Activated CD4-positive, alpha-beta T cell treated with anti-CD3 and anti-CD28 coated beads for 36 hours (primary cell): ENCODE measurements at regions not wholly inside any gene's neighbourhood (a gene's known extent, or its start where the extent isn't known, plus 50 kb on each side); places are given as distances from the start of the nearest gene placed in this dataset.
A peak's percentile ranks its signal among the peaks of the same experiment; 100 is the strongest.
"Not testable (repeated sequence)": the region's sequence is repeated elsewhere in the genome, so short reads cannot be mapped to it uniquely, and the experiment has no call there.

Experiments
- ATAC-seq: fragments of 200-7000 bp; cut with Tn5 transposase; one replicate; pipeline ENCODE4 v1.10.0; 2021; ENCODE audit warnings: mild to moderate bottlenecking, moderate library complexity
- CTCF ChIA-PET: fragments of 350-600 bp; sonication (Branson Sonifier 250); formaldehyde crosslinking; loops from one replicate; lab custom pipeline; 2021; ENCODE audit warnings: antibody characterized with exemption; lab: Charles Lee
- POLR2A ChIA-PET: fragments of 350-600 bp; sonication (Branson Sonifier 250); formaldehyde crosslinking; loops from one replicate; lab custom pipeline; 2021; ENCODE audit warnings: antibody characterized with exemption, inconsistent platforms; lab: Charles Lee
- DNase-seq: peaks from one replicate; pipeline ENCODE4 v3.0.0-alpha.2; 2020
- H3K27ac Mint-ChIP-seq: one replicate; pipeline ENCODE4 v1.8.0; 2021; ENCODE audit warnings: mixed read lengths
- H3K27me3 Mint-ChIP-seq: one replicate; pipeline ENCODE4 v1.8.0; 2021; ENCODE audit warnings: mixed read lengths
- H3K36me3 Mint-ChIP-seq: one replicate; pipeline ENCODE4 v1.8.0; 2021; ENCODE audit warnings: low read depth, mixed read lengths
- H3K4me1 Mint-ChIP-seq: one replicate; pipeline ENCODE4 v1.8.0; 2021; ENCODE audit warnings: mixed read lengths
- H3K4me3 Mint-ChIP-seq: one replicate; pipeline ENCODE4 v1.8.0; 2021; ENCODE audit warnings: mild to moderate bottlenecking, moderate library complexity, mixed read lengths
- H3K9me3 Mint-ChIP-seq: one replicate; pipeline ENCODE4 v1.8.0; 2021; ENCODE audit warnings: low read depth, mixed read lengths
- intact Hi-C, 2 experiments: fragments of 100-400 bp; cut with DNase I in 1 of 2; cut with micrococcal nuclease in 1 of 2; formaldehyde crosslinking; loops; one replicate each; pipeline versions ENCODE4 v1.14.2 to v1.15.1; 2022 to 2024; cut with DNase I, micrococcal nuclease

- intact Hi-C loops: no loop called here
- Mint-ChIP-seq H3K36me3 (no peaks in the 10 kb centered on the region), H3K27me3 (no peaks in the 10 kb centered on the region), H3K9me3 (no peaks in the 10 kb centered on the region), H3K4me3 (no peak overlapping the region), H3K27ac (no peak overlapping the region), H3K4me1 (no peaks in the 10 kb centered on the region)
- no peak for ATAC-seq
- POLR2A ChIA-PET: no interaction called here
- DNase-seq: no peak
- CTCF ChIA-PET: no interaction called here
These were observed 107.7 kb upstream of the HUWE1 start for GRCh38 chrX:53794181-53794580.

GRCh38 chrX:53768865-53769264 lies 82.3 kb upstream of the HUWE1 start:
- Mint-ChIP-seq H3K27ac (no peak overlapping the region), H3K4me3 (no peak overlapping the region), H3K9me3 (no peaks in the 10 kb centered on the region), H3K36me3 (no peaks in the 10 kb centered on the region), H3K27me3 (no peaks in the 10 kb centered on the region), H3K4me1 (peaks cover 16% of the 10 kb centered on the region)
- ChIA-PET CTCF (no interaction called here), POLR2A (no interaction called here)
- intact Hi-C loops: no loop called here
- no peak for DNase-seq
- peak; percentile 19 for ATAC-seq

DNA sequence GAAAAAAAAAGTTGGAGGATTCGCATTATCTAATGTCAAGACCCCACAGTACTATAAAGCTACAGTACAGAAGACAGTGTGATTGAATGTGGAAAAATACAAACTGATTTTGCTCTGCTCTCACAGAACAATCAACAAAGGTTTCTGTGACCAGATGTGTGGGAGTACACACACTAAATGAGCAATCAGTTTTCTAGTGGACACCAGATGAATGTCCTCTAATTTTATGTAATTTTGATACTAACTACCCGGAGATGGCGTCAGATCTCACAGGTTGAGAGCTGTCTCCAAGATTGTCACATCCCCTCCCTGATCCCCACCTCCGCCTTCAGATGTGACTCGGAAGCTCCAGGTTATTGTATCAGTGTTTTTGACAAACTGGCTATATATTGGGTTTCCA lies 81.9 kb upstream of the HUWE1 start:
- intact Hi-C loops: no loop called here
- Mint-ChIP-seq H3K9me3 (no peaks in the 10 kb centered on the region), H3K27ac (no peak overlapping the region), H3K36me3 (no peaks in the 10 kb centered on the region), H3K4me3 (no peak overlapping the region), H3K27me3 (no peaks in the 10 kb centered on the region), H3K4me1 (peaks cover 16% of the 10 kb centered on the region)
- POLR2A ChIA-PET: no interaction called here
- CTCF ChIA-PET: no interaction called here
- ATAC-seq (peak; percentile 51), DNase-seq (no peak)

DNA sequence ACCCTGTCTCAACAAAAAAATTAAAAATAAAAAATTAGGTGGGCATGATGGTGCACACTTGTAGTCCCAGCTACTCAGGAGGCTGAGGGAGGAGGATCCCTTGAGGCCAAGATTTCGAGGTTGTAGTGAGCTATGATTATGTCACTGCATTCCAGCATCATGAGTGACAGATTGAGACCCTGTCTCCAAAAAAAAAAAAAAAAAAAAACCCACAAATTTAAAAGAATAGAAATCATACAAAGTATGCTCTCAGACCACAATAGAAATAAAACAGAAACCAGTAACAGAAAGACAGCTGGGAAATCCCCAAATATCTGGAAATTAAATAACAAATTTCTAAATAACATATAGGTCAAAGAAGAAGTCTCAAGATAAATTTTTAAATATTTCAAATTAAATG lies 81.0 kb upstream of the HUWE1 start:
- H3K4me1 Mint-ChIP-seq: peaks cover 16% of the 10 kb centered on the region
- intact Hi-C loops: no loop called here

DNA sequence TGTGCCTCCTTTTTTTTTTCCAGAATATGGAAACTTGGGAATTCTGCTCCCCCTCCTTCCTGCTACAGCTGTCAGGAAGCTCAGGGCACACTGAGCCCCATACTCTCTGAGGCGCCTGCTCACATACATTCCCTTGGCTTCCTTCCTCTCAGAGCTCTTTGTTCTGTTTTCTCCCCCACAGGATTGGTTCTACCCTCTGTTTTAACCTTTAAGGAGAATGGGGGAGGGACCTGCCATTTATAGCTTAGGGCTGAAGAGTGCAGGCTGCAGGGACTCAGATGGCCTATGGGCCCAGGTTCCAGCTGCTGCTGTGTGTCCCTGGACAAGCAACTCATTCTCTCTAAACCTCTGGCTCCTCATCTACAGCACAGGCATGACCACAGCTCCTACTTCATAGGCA lies 70.7 kb upstream of the HUWE1 start:
- H3K36me3 Mint-ChIP-seq, H3K27ac Mint-ChIP-seq, H3K4me3 Mint-ChIP-seq, H3K27me3 Mint-ChIP-seq, ATAC-seq, H3K4me1 Mint-ChIP-seq, intact Hi-C loops, H3K9me3 Mint-ChIP-seq, DNase-seq: not testable (repeated sequence)
- ChIA-PET POLR2A (interaction anchor here (0.7 kb wide), 1 partner anchor 70 kb away, joined by 3 read pairs; the partner anchor contains the start of gene HUWE1), CTCF (interaction anchor here (0.5 kb wide), 1 partner anchor 265 kb away, joined by 3 read pairs; no protein-coding TSS in a partner anchor)

More for the DNA sequence above, 81.0 kb upstream of the HUWE1 start:
- H3K9me3 Mint-ChIP-seq: no peaks in the 10 kb centered on the region
- H3K4me3 Mint-ChIP-seq: no peak overlapping the region
- ChIA-PET CTCF (no interaction called here), POLR2A (interaction anchor here (0.6 kb wide), 1 partner anchor 81 kb away, joined by 3 read pairs; the partner anchor contains the start of gene HUWE1)
- H3K27me3 Mint-ChIP-seq: no peaks in the 10 kb centered on the region
- H3K27ac Mint-ChIP-seq: no peak overlapping the region
- no peak for ATAC-seq
- no peaks in the 10 kb centered on the region for H3K36me3 Mint-ChIP-seq
- no peak for DNase-seq

DNA sequence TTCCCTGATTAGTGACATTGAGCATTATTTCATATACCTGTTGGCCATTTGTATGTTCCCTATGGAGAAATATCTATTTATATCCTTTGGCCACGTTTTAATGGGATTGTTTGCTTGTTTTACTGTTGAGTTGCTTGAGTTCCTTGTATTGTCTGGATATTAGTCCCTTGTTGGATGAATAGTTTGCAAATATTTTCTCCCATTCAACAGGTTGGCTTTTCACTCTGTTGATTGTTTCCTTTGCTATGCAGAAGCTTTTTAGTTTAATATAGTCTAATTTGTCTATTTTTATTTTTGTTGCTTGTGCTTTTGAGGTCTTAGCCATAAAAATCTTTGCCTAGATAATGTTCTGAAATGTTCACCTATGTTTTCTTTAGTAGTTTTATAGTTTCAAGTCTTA lies 60.2 kb upstream of the HUWE1 start:
- no peak overlapping the region for H3K27ac Mint-ChIP-seq
- ATAC-seq: no peak
- intact Hi-C loops: no loop called here
- CTCF ChIA-PET: no interaction called here
- no peaks in the 10 kb centered on the region for H3K9me3 Mint-ChIP-seq
- no peaks in the 10 kb centered on the region for H3K27me3 Mint-ChIP-seq
- no peak for DNase-seq
- POLR2A ChIA-PET: no interaction called here
- no peak overlapping the region for H3K4me3 Mint-ChIP-seq
- no peaks in the 10 kb centered on the region for H3K36me3 Mint-ChIP-seq
- H3K4me1 Mint-ChIP-seq: peaks cover 5% of the 10 kb centered on the region

GRCh38 chrX:53743244-53743643 lies 56.7 kb upstream of the HUWE1 start:
- ATAC-seq (no peak), DNase-seq (no peak)
- Mint-ChIP-seq H3K27ac (no peak overlapping the region), H3K4me1 (peaks cover 27% of the 10 kb centered on the region), H3K27me3 (no peaks in the 10 kb centered on the region), H3K36me3 (peaks cover 2% of the 10 kb centered on the region), H3K4me3 (no peak overlapping the region), H3K9me3 (no peaks in the 10 kb centered on the region)
- ChIA-PET POLR2A (interaction anchor here (0.5 kb wide), 1 partner anchor 31 kb away, joined by 6 read pairs; no protein-coding TSS in a partner anchor), CTCF (no interaction called here)
- intact Hi-C loops: no loop called here

GRCh38 chrX:53738370-53738906 lies 51.9 kb upstream of the HUWE1 start:
- peaks cover 4% of the 10 kb centered on the region for H3K9me3 Mint-ChIP-seq
- H3K27ac Mint-ChIP-seq: peak overlapping the region; percentile 71
- peaks cover 29% of the 10 kb centered on the region for H3K36me3 Mint-ChIP-seq
- ATAC-seq: peak; percentile 59
- H3K27me3 Mint-ChIP-seq: no peaks in the 10 kb centered on the region
- DNase-seq: no peak
- intact Hi-C loops: loop anchor here in 1 of 2 experiments (1.0 kb wide), 1 partner anchor 24 kb away; no protein-coding TSS in a partner anchor
- CTCF ChIA-PET: interaction anchor here (1.2 kb wide), 1 partner anchor 54 kb away, joined by 5 read pairs; no protein-coding TSS in a partner anchor
- POLR2A ChIA-PET: no interaction called here
- H3K4me1 Mint-ChIP-seq: peaks cover 59% of the 10 kb centered on the region
- H3K4me3 Mint-ChIP-seq: no peak overlapping the region
